OCI-LY3 (cell line): ENCODE measurements at regions not wholly inside any gene's neighbourhood (a gene's known extent, or its start where the extent isn't known, plus 50 kb on each side); places are given as distances from the start of the nearest gene placed in this dataset.

Source experiments
- EZH2phosphoT487 ChIP-seq: fragments of 200-600 bp; shearing (Covaris generic); IDR thresholded peaks from 2 replicates; pipeline ENCODE4 v1.6.1; 2018; ENCODE audit warnings: antibody characterized with exemption, mixed run types, low read depth
- TF ChIP-seq, protein P1 (sequence below): fragments of 200-600, 300-600 bp; sonication (generic); IDR thresholded peaks from 2 replicates; pipeline ENCODE4 v1.5.1; 2014; ENCODE audit warnings: antibody characterized with exemption, low read length, low read depth

DNA sequence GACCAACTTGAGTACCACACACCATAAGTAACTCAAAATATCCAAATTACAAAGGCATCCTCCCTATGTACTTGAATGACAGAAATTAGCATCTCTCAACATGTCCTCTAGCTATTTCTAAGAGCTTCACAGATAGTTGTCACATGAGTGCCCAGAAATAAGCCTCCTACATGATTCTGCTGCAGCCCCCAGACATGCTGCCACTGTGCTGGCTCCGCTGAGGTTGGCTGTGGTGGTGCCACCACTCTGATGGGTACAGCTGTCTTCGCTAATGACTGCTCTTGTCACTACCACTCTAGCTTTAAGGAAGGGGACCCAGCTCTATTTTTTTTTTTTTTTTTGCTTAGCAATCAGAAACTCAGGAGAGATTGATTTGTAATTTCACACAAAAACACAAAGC is 256.0 kb downstream of the GRXCR1 start:
- TF ChIP-seq, protein P1, sequence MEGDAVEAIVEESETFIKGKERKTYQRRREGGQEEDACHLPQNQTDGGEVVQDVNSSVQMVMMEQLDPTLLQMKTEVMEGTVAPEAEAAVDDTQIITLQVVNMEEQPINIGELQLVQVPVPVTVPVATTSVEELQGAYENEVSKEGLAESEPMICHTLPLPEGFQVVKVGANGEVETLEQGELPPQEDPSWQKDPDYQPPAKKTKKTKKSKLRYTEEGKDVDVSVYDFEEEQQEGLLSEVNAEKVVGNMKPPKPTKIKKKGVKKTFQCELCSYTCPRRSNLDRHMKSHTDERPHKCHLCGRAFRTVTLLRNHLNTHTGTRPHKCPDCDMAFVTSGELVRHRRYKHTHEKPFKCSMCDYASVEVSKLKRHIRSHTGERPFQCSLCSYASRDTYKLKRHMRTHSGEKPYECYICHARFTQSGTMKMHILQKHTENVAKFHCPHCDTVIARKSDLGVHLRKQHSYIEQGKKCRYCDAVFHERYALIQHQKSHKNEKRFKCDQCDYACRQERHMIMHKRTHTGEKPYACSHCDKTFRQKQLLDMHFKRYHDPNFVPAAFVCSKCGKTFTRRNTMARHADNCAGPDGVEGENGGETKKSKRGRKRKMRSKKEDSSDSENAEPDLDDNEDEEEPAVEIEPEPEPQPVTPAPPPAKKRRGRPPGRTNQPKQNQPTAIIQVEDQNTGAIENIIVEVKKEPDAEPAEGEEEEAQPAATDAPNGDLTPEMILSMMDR = no peak
- no peak for TF ChIP-seq EZH2phosphoT487
